Activated CD8-positive, alpha-beta memory T cell treated with anti-CD3 and anti-CD28 coated beads, Interleukin-2, amount 50 U/mL, for 24 hours (primary cell): ENCODE measurements at regions not wholly inside any gene's neighbourhood (a gene's known extent, or its start where the extent isn't known, plus 50 kb on each side); places are given as distances from the start of the nearest gene placed in this dataset.

Source experiments
- DNase-seq: peaks from one replicate; pipeline ENCODE4 v3.0.0-alpha.2; 2020; ENCODE audit errors: extremely low read depth

DNA sequence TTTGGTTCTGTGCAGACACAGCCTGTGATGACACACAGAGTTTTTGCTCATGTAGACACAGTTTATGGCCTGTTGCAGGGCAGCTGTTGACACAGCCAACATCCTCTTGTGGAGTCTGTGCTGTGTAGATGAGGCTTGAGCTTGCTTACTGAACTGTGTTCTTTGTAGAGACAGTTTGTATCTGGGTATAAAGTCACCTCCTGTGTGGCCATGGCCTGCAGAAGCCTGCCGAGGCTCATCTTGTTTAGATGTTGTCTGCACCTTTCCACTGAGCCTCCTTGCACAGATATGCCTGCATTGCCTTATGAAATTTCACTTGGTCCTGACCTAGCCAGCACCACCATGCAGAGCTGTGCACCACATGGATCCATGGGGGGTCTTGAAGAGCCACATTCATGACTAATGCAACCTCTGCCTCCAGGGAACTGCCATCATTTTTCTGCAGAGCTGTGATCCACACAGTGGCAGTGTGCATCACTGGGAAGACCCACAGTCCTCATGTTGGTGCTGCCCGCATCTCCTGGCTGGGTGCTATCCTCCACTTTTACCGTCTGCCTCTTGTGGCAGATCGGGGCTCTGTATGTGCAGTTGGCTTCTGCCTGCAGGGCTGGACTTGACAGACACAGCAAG lies 198.0 kb upstream of the MAMLD1 start:
- DNase-seq = no peak

- no peak for DNase-seq
Measured at GRCh38 chrX:150165776-150166610, 197.1 kb upstream of the MAMLD1 start.

DNA sequence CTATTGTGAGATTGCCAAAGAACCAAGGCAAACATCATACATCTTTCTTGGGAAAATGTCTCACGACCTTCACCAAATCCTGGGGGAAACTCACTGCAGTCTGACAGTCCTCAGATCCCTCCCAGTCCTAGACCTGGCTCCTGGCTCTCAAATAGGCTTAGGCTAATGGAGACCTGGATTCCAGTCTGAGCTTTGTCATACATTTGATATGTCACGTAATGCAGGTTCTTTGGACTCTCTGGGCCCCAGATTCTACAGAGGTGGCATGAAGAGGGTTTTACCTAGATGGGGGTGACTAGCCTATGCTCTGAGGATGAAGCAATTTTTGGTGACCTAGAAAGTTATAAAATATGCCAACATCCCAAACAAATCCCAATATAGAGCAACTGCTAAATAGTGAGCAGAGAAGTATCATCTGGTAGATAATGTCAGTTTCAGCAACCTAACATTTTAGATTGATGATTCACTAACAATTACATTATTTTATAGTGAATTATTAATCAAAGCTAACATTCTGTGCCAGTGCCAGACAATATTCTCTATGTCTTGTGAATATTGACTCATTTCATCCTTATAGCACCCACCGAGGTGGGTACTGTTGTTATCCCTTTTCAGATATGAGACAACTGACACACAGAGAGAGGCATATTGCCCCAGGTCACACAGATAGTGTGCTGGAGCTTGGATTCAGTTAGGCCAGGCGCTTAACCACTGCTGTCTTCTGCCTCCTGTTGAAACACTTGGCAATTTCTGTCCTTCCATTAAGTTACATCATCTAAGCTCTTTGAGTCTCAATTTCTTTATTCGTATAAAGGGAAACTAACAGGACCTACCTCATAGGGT lies 195.4 kb upstream of the MAMLD1 start:
- DNase-seq = no peak

DNA sequence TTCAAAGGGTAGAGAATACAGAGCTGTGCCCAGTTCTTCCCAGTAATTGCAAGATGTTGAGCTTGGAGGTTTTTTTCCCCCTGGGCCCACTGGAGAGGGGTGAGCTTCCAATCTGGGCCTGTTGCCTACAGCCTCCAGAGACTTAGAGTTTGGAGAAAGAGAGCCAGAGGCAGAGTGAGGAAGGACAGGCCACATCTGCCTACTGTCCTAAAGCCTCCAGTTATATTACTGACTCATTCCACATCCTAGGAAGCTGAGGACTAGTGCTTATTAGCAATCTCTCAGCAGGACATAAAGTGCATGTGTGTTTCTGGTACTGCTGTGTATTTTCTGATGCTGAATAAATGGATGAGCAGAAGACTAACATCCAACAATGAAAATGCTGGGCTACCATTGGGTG lies 181.0 kb upstream of the MAMLD1 start:
- no peak for DNase-seq

- no peak for DNase-seq
Measured at GRCh38 chrX:150184491-150184890, 178.6 kb upstream of the MAMLD1 start.

GRCh38 chrX:150185766-150186165 lies 177.4 kb upstream of the MAMLD1 start:
- no peak for DNase-seq

- DNase-seq = no peak
Measured at GRCh38 chrX:150192816-150193215, 170.3 kb upstream of the MAMLD1 start.

GRCh38 chrX:150196285-150196684 lies 166.8 kb upstream of the MAMLD1 start:
- DNase-seq = no peak

- no peak for DNase-seq
Measured at GRCh38 chrX:150197388-150197787, 165.7 kb upstream of the MAMLD1 start.

DNA sequence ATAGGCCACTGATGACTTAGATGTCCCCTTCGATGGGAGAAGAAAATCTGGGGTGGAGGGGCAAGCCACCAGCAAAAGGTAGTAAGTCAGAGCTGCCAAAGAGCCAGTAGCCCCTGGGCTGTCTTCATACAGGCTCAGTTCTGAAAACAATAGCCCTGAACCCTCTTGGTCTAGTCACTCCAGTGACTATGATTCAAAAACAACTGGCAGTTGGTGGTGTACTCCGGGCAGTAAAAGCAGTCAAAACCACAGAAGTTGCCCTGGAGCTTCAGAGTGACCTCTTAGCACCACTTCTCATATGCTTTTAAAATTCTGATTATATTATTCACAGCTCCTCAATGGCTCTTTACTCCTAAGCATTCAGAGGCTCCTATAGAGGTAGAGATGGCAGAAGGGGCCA lies 164.3 kb upstream of the MAMLD1 start:
- DNase-seq = no peak

GRCh38 chrX:150199181-150199580 lies 163.9 kb upstream of the MAMLD1 start:
- DNase-seq = no peak

DNA sequence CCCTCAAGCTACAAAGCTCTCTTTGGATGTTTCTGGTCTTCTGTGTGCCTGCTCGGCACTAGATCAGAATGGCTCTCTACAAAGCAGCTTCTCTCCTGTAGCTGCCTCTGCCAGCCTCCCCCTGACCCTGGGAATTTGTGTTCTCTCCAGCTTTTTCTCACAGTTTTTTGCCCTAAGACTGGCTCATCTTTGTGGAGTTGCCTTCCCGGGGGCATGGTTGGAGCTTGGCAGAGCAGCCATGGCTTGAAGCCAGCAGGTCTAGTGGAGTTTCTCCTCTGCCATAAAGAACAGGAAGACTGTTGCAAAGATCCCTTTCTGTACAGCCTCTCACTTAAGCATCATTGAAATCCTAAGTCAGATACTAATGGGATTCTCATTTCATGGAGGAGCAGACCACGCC lies 163.3 kb upstream of the MAMLD1 start:
- no peak for DNase-seq

- DNase-seq = no peak
Measured at GRCh38 chrX:150200361-150200760, 162.8 kb upstream of the MAMLD1 start.

DNA sequence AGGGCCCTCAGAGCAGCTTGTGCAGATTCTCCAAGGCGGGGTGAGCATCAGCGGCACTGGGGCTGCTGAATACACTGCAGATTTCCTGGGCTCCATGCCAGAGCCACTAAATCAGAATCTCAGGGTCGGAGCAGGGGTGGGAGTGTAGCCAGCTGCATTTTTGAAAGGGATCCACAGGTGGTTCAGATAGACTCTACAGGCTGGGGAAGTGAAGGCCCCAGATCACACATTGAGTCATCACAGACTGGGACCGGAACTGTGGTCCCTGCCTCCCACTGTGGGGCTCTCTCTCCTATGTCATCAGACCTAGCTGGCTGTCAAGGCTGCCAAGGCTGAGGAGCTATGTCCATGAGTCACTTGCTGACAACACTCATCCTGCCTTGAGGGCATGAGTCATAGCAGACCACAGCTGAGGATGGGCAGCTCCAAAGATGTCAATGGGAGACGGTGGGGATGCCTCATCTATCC lies 162.3 kb upstream of the MAMLD1 start:
- DNase-seq = peak; percentile 21

DNA sequence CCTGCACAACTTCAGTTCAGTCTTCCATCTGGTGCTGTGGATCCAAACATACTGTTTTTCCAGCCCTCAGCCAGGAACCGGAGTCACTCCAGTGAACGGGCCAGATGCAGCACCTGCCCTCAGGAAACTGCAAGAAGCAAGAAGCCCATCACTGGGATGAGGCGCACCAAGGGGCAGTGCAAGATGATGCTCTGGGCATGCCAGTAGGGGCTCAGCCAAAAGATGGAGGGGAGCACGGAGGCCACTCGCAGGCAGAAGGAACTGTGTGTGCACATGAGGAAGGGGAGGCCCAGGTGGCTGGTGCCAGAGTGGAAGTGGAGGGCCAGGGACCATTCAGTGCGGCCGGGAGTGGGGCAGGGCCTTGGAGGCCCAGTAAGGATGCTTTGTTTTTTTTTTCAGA lies 161.7 kb upstream of the MAMLD1 start:
- no peak for DNase-seq

GRCh38 chrX:150201841-150202240 lies 161.3 kb upstream of the MAMLD1 start:
- DNase-seq = no peak

DNA sequence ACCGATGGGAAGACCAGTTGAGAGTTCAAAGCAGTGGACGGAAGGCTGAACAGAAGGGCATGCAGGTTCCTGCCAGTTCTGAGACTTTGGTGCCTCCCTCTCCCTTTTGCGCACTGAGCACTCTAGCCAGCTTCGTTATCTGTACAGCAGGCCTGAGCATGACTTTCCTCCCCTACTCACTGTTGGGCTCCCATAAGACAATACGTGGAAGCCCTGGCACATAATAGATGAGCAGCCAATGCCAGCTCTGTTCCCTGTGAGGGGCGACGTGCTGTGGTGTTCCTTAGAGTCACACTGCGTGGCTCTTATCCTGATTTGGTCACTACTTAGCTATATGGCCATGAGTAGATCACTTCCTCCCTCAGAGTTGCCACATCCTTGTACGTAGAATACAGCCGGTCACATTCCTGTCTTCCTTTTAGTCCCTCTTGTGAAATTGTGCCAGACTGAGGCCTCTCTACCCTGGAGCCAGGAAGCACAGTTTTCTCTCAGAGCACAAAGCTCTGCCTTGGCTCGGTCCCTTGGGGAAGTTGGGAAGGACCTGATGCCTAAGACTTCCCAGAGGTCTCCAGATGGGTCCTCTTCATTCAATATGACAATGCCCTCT lies 160.4 kb upstream of the MAMLD1 start:
- no peak for DNase-seq

DNA sequence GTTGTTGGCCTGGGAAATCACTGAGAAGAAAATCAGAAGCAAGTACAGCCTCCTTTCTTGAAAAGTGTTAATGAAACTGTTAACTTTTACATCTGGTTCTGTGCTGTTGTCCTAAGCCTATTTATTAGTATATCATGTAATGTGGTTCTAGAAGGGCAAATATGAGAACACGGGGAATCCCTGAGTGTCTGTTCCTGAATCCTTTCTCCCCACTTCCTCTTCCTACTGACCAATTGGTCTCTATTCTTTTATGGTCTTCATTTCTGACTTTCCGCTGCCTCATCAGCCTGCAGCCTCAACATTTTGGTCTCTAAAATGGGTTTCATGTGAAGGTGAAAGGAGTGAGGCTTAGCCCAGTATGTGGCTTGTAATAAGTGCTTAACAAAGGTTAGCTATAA lies 159.9 kb upstream of the MAMLD1 start:
- no peak for DNase-seq

GRCh38 chrX:150205011-150205410 lies 158.1 kb upstream of the MAMLD1 start:
- DNase-seq = no peak

DNA sequence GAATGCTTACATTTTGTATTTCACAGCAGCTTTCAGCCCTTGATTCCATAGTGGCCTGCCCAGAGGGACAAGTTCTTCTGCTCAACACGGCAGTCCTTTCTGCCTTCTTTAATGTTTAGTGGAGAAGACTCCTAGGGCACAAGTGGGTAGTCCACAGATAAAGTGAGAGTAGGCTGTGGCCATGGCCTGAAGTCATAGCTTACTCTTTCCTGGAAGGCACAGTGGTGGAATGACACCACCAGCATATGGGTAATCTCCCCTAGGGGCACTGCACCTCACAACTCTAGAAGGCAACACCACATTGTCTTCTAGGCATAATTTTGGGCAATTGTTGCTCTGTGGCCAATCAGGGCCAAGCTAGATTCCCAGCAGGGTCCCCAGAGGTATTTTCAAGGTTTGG lies 155.4 kb upstream of the MAMLD1 start:
- no peak for DNase-seq

DNA sequence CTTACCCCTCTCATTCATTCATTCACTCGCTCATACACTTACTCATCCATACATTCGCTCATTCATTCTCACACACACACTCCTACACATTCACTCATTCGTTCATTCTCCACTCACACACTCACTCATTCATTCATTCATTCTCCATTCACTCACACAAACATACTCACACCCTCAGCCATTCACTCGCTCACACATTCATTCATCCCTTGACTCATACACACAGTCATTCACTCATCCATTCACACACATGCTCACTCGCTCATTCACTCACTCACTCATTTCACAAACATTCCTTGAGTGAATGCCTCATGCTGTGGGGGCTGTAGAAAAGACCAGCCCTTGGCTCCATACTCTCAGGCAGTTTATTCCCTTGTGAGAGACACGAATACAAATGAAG lies 151.1 kb upstream of the MAMLD1 start:
- DNase-seq = no peak
